Fibroblast of skin of back (primary cell): ENCODE measurements at regions not wholly inside any gene's neighbourhood (a gene's known extent, or its start where the extent isn't known, plus 50 kb on each side); places are given as distances from the start of the nearest gene placed in this dataset.
"Not testable (repeated sequence)": the region's sequence is repeated elsewhere in the genome, so short reads cannot be mapped to it uniquely, and the experiment has no call there.

Experiments
- DNase-seq: peaks from one replicate; pipeline ENCODE4 v3.0.0-alpha.2; 2013

- DNase-seq, result peak; percentile 82
Measured at GRCh38 chr1:9442278-9442846, 96.9 kb upstream of the SLC25A33 start.

GRCh38 chr1:9442986-9443385, 96.3 kb upstream of the SLC25A33 start:
- no peak for DNase-seq

DNA sequence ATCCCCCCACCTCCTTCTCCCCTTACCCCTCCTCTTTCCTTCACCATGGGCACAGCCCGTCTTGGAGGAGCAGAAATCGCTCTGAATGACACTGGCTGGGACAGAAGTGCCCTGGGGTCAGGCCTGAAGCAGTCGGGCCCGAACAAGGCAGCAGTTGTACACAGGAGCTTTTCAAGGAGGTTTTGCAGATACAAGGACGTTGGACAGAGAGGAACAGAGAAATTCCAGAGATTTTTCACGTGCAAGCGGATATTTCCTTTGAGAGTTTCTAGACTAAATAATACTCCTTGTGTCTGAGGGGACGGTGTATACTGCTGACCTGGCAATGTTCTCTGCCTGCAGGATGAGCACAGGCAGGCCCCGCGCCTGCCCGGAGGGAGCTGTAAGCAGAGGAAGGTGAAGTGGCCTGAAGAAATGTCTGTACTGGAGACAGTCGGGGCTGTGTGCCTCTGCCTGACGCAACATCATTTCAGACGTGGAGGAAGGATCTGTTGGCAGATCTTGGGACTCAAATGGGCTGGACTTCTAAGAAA, 95.3 kb upstream of the SLC25A33 start:
- DNase-seq, result peak; percentile 63

DNA sequence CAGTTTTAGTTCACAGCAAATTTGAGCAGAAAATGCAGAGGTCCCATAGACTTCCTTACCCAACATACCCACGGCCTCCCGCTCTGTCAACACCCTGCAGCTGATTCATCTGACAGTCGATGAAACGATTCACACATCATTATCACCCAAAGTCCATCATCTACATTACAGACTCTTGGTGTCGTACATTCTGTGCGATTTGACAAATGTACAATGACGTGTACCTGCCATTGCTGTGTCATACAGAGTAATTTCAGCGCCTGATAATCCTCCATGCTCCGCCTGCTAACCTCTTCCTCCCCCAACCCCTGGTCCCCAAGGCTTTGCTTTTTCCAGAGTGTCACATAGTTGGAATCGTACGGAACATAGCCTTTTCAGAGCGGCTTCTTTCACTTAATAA, 94.7 kb upstream of the SLC25A33 start:
- peak; percentile 13 for DNase-seq

- not testable (repeated sequence) for DNase-seq
Measured at GRCh38 chr1:9445081-9445480, 94.2 kb upstream of the SLC25A33 start.

DNA sequence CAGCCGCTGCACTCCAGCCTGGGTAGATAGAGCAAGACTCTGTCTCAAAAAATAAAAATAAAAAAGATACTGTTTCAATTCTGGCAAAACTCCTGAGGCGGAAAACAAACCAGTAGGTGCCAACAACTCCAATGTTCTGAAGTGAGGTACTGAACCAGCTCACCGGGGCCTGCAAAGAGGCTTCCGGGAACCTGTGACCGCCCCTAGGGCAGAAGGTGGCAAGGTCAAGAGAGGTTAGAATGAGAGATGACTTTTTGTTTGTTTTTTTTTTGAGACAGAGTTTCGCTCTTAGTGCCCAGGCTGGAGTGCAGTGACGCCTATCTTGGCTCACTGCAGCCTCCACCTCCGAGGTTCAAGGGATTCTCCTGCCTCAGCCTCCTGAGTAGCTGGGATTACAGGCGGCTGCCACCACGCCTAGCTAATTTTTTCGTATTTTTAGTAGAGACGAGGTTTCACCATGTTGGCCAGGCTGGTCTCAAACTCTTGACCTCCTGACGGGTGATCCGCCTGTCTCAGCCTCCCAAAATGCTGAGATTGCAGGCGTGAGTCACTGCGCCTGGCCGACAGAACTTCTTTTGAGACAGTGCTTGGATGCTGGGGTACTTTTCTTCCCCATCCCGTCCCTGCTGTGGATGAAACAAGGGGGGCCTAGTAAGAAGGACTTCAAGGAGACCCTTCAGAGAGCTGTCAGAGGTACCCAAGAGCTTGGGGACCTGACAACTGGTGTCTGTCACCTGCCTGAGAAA, 91.9 kb upstream of the SLC25A33 start:
- no peak for DNase-seq

- DNase-seq, result peak; percentile 67
Measured at GRCh38 chr1:9448132-9449109, 90.8 kb upstream of the SLC25A33 start.

GRCh38 chr1:9449110-9449627, 90.1 kb upstream of the SLC25A33 start:
- DNase-seq, result peak; percentile 68

DNA sequence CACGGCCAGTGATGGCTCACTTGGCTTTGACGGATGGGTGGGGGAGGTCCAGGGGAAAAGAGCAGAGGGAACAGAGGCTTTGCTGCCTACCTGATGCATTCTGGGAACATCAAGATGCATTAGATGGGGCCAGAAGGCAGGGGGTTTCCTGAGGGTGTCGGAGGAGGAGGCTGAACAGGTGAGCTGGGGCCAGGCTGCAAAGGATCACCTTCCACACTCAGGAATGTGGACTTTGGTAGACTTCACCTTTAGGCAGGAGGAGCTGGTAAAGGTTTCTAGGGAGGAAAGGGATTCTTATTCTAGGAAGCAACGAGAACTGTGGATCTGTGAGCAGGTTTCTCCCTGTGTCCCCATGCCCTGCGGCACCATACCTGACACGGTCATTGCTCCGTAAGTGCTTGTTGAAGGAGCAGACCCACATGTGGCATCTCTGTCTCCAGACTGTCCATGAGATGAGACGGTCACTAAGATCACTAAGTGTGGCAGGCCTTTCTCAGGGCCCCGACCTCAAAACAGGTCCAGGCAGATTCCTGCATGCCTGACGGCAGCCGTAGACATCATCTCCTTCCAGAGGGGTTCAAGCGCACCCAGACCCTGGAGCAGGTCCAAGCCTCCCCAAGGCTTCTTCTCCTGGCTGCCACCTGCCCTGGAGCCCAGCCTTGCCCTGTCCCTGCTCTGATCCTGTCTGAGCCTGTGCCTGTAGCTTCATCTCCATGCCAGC, 89.1 kb upstream of the SLC25A33 start:
- DNase-seq, result no peak

DNA sequence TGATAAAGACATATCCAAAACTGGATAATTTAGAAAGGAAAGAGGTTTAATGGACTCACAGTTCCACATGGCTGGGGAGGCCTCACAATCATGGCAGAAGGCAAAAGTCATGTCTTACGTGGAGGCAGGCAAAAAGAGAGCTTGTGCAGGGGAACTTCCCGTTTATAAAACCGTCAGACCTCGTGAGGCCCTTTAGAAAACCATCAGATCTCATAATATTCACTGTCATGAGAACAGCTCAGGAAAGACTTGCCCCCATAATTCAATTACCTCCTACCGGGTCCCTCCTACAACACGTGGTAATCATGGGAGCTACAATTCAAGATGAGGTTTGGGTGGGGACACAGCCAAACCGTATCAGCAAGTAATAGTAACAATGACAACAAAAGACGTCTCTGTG, 88.2 kb upstream of the SLC25A33 start:
- no peak for DNase-seq

GRCh38 chr1:9452516-9453140, 86.6 kb upstream of the SLC25A33 start:
- DNase-seq, result no peak

DNA sequence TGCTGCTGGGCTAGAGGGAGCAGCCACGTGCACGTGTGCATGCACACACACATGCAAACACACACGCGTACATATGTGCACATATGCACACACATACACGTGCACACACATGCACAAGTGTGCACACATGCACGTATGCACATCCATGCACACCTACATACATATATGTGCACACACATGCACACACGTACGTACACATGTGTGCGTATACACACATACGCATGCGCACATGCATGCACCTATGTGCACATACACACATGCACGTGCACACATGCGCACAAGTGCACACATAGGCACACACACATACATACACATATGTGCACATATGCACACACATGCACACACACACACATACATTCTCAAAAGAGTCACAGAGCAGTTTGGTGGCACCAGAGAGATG, 85.9 kb upstream of the SLC25A33 start:
- DNase-seq, result no peak

- DNase-seq, result no peak
Measured at GRCh38 chr1:9453779-9454418, 85.4 kb upstream of the SLC25A33 start.

- no peak for DNase-seq
Measured at GRCh38 chr1:9454494-9455066, 84.7 kb upstream of the SLC25A33 start.

GRCh38 chr1:9455487-9456234, 83.6 kb upstream of the SLC25A33 start:
- DNase-seq, result peak; percentile 58

DNA sequence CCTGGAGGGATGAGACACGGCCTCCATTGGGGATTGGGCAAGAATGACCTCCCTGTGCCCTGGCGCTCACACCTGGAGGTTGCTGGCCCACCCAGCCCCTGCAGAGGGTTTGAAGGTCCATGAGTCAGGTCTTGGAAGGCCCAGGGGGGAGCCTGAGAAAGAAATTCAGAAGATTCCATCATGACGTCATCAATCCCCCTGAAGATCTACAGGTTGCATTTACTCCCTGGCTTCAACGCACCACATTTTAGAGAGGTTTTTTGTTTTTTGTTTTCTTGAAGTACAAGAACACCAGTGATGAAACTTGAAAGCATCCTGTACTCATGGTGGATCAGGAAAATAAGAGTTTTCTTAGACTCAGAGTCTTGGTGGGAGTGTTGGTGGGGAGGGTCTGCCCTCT, 82.4 kb upstream of the SLC25A33 start:
- no peak for DNase-seq

- no peak for DNase-seq
Measured at GRCh38 chr1:9459816-9460407, 79.4 kb upstream of the SLC25A33 start.

- DNase-seq, result no peak
Measured at GRCh38 chr1:9465640-9466039, 73.6 kb upstream of the SLC25A33 start.
